ENCODE measurements at regions not wholly inside any gene's neighbourhood (a gene's known extent, or its start where the extent isn't known, plus 50 kb on each side); places are given as distances from the start of the nearest gene placed in this dataset.

GRCh38 chr11:42054351-42054900, 595.0 kb upstream of the LRRC4C start:
- H3K36me3 ChIP-seq (ENCODE audit: control insufficient read depth, low read depth, low read length), result no peaks in the 10 kb centered on the region
- no peaks in the 10 kb centered on the region for H3K27me3 ChIP-seq (ENCODE audit: control insufficient read depth, insufficient read depth, low read length)
- H3K4me3 ChIP-seq (ENCODE audit: low read length), result no peak overlapping the region
- H3K27ac ChIP-seq (ENCODE audit: low read length), result no peak overlapping the region
- no peak overlapping the region for H3K9ac ChIP-seq (ENCODE audit: low read length)
- no peaks in the 10 kb centered on the region for H3K9me3 ChIP-seq (ENCODE audit: control insufficient read depth, low read depth, low read length)
- no peaks in the 10 kb centered on the region for H3K4me1 ChIP-seq (ENCODE audit: control insufficient read depth, low read depth, low read length)

- Histone ChIP-seq H3K27ac (ENCODE audit: low read length) (no peak overlapping the region), H3K4me1 (ENCODE audit: control insufficient read depth, low read depth, low read length) (no peaks in the 10 kb centered on the region), H3K27me3 (ENCODE audit: control insufficient read depth, insufficient read depth, low read length) (no peaks in the 10 kb centered on the region), H3K4me3 (ENCODE audit: low read length) (no peak overlapping the region), H3K36me3 (ENCODE audit: control insufficient read depth, low read depth, low read length) (no peaks in the 10 kb centered on the region), H3K9me3 (ENCODE audit: control insufficient read depth, low read depth, low read length) (no peaks in the 10 kb centered on the region), H3K9ac (ENCODE audit: low read length) (no peak overlapping the region)
Observed at GRCh38 chr11:42055606-42056005, 596.2 kb upstream of the LRRC4C start.

GRCh38 chr11:42058794-42059193, 599.3 kb upstream of the LRRC4C start:
- H3K9ac ChIP-seq (ENCODE audit: low read length), result no peak overlapping the region
- no peaks in the 10 kb centered on the region for H3K27me3 ChIP-seq (ENCODE audit: control insufficient read depth, insufficient read depth, low read length)
- no peaks in the 10 kb centered on the region for H3K9me3 ChIP-seq (ENCODE audit: control insufficient read depth, low read depth, low read length)
- no peak overlapping the region for H3K4me3 ChIP-seq (ENCODE audit: low read length)
- H3K4me1 ChIP-seq (ENCODE audit: control insufficient read depth, low read depth, low read length), result no peaks in the 10 kb centered on the region
- H3K36me3 ChIP-seq (ENCODE audit: control insufficient read depth, low read depth, low read length), result no peaks in the 10 kb centered on the region
- H3K27ac ChIP-seq (ENCODE audit: low read length), result no peak overlapping the region

GRCh38 chr11:42065199-42065598, 605.7 kb upstream of the LRRC4C start:
- Histone ChIP-seq H3K27me3 (ENCODE audit: control insufficient read depth, insufficient read depth, low read length) (no peaks in the 10 kb centered on the region), H3K9ac (ENCODE audit: low read length) (no peak overlapping the region), H3K36me3 (ENCODE audit: control insufficient read depth, low read depth, low read length) (no peaks in the 10 kb centered on the region), H3K4me1 (ENCODE audit: control insufficient read depth, low read depth, low read length) (no peaks in the 10 kb centered on the region), H3K9me3 (ENCODE audit: control insufficient read depth, low read depth, low read length) (no peaks in the 10 kb centered on the region), H3K27ac (ENCODE audit: low read length) (no peak overlapping the region), H3K4me3 (ENCODE audit: low read length) (no peak overlapping the region)

- H3K27me3 ChIP-seq (ENCODE audit: control insufficient read depth, insufficient read depth, low read length), result no peaks in the 10 kb centered on the region
- no peaks in the 10 kb centered on the region for H3K36me3 ChIP-seq (ENCODE audit: control insufficient read depth, low read depth, low read length)
- H3K9me3 ChIP-seq (ENCODE audit: control insufficient read depth, low read depth, low read length), result no peaks in the 10 kb centered on the region
- H3K4me3 ChIP-seq (ENCODE audit: low read length), result no peak overlapping the region
- H3K9ac ChIP-seq (ENCODE audit: low read length), result no peak overlapping the region
- H3K27ac ChIP-seq (ENCODE audit: low read length), result no peak overlapping the region
- H3K4me1 ChIP-seq (ENCODE audit: control insufficient read depth, low read depth, low read length), result no peaks in the 10 kb centered on the region
Observed at GRCh38 chr11:42066113-42066512, 606.7 kb upstream of the LRRC4C start.

GRCh38 chr11:42074306-42074705, 614.9 kb upstream of the LRRC4C start:
- no peak overlapping the region for H3K9ac ChIP-seq (ENCODE audit: low read length)
- H3K4me1 ChIP-seq (ENCODE audit: control insufficient read depth, low read depth, low read length), result no peaks in the 10 kb centered on the region
- no peaks in the 10 kb centered on the region for H3K36me3 ChIP-seq (ENCODE audit: control insufficient read depth, low read depth, low read length)
- H3K4me3 ChIP-seq (ENCODE audit: low read length), result no peak overlapping the region
- no peak overlapping the region for H3K27ac ChIP-seq (ENCODE audit: low read length)
- no peaks in the 10 kb centered on the region for H3K27me3 ChIP-seq (ENCODE audit: control insufficient read depth, insufficient read depth, low read length)
- H3K9me3 ChIP-seq (ENCODE audit: control insufficient read depth, low read depth, low read length), result no peaks in the 10 kb centered on the region

GRCh38 chr11:42075180-42075579, 615.7 kb upstream of the LRRC4C start:
- H3K4me3 ChIP-seq (ENCODE audit: low read length), result no peak overlapping the region
- H3K9me3 ChIP-seq (ENCODE audit: control insufficient read depth, low read depth, low read length), result no peaks in the 10 kb centered on the region
- no peaks in the 10 kb centered on the region for H3K36me3 ChIP-seq (ENCODE audit: control insufficient read depth, low read depth, low read length)
- no peaks in the 10 kb centered on the region for H3K27me3 ChIP-seq (ENCODE audit: control insufficient read depth, insufficient read depth, low read length)
- H3K9ac ChIP-seq (ENCODE audit: low read length), result no peak overlapping the region
- H3K27ac ChIP-seq (ENCODE audit: low read length), result no peak overlapping the region
- H3K4me1 ChIP-seq (ENCODE audit: control insufficient read depth, low read depth, low read length), result no peaks in the 10 kb centered on the region

- Histone ChIP-seq H3K4me1 (ENCODE audit: control insufficient read depth, low read depth, low read length) (no peaks in the 10 kb centered on the region), H3K27ac (ENCODE audit: low read length) (no peak overlapping the region), H3K36me3 (ENCODE audit: control insufficient read depth, low read depth, low read length) (no peaks in the 10 kb centered on the region), H3K9me3 (ENCODE audit: control insufficient read depth, low read depth, low read length) (no peaks in the 10 kb centered on the region), H3K4me3 (ENCODE audit: low read length) (no peak overlapping the region), H3K9ac (ENCODE audit: low read length) (no peak overlapping the region), H3K27me3 (ENCODE audit: control insufficient read depth, insufficient read depth, low read length) (no peaks in the 10 kb centered on the region)
Observed at GRCh38 chr11:42077794-42078193, 618.3 kb upstream of the LRRC4C start.

- H3K9me3 ChIP-seq (ENCODE audit: control insufficient read depth, low read depth, low read length), result no peaks in the 10 kb centered on the region
- no peak overlapping the region for H3K9ac ChIP-seq (ENCODE audit: low read length)
- no peaks in the 10 kb centered on the region for H3K27me3 ChIP-seq (ENCODE audit: control insufficient read depth, insufficient read depth, low read length)
- no peaks in the 10 kb centered on the region for H3K36me3 ChIP-seq (ENCODE audit: control insufficient read depth, low read depth, low read length)
- H3K4me3 ChIP-seq (ENCODE audit: low read length), result no peak overlapping the region
- H3K27ac ChIP-seq (ENCODE audit: low read length), result no peak overlapping the region
- H3K4me1 ChIP-seq (ENCODE audit: control insufficient read depth, low read depth, low read length), result no peaks in the 10 kb centered on the region
Observed at GRCh38 chr11:42085736-42086135, 626.3 kb upstream of the LRRC4C start.

GRCh38 chr11:42093541-42093940, 634.1 kb upstream of the LRRC4C start:
- Histone ChIP-seq H3K4me1 (ENCODE audit: control insufficient read depth, low read depth, low read length) (peaks cover 5% of the 10 kb centered on the region), H3K9me3 (ENCODE audit: control insufficient read depth, low read depth, low read length) (no peaks in the 10 kb centered on the region), H3K9ac (ENCODE audit: low read length) (no peak overlapping the region), H3K4me3 (ENCODE audit: low read length) (no peak overlapping the region), H3K27me3 (ENCODE audit: control insufficient read depth, insufficient read depth, low read length) (no peaks in the 10 kb centered on the region), H3K36me3 (ENCODE audit: control insufficient read depth, low read depth, low read length) (no peaks in the 10 kb centered on the region), H3K27ac (ENCODE audit: low read length) (no peak overlapping the region)

GRCh38 chr11:42098075-42098474, 638.6 kb upstream of the LRRC4C start:
- Histone ChIP-seq H3K9ac (ENCODE audit: low read length) (no peak overlapping the region), H3K36me3 (ENCODE audit: control insufficient read depth, low read depth, low read length) (no peaks in the 10 kb centered on the region), H3K9me3 (ENCODE audit: control insufficient read depth, low read depth, low read length) (no peaks in the 10 kb centered on the region), H3K4me3 (ENCODE audit: low read length) (no peak overlapping the region), H3K4me1 (ENCODE audit: control insufficient read depth, low read depth, low read length) (peaks cover 5% of the 10 kb centered on the region), H3K27me3 (ENCODE audit: control insufficient read depth, insufficient read depth, low read length) (no peaks in the 10 kb centered on the region), H3K27ac (ENCODE audit: low read length) (no peak overlapping the region)

- H3K9me3 ChIP-seq (ENCODE audit: control insufficient read depth, low read depth, low read length), result no peaks in the 10 kb centered on the region
- no peak overlapping the region for H3K27ac ChIP-seq (ENCODE audit: low read length)
- H3K9ac ChIP-seq (ENCODE audit: low read length), result no peak overlapping the region
- H3K27me3 ChIP-seq (ENCODE audit: control insufficient read depth, insufficient read depth, low read length), result no peaks in the 10 kb centered on the region
- H3K4me1 ChIP-seq (ENCODE audit: control insufficient read depth, low read depth, low read length), result no peaks in the 10 kb centered on the region
- no peak overlapping the region for H3K4me3 ChIP-seq (ENCODE audit: low read length)
- H3K36me3 ChIP-seq (ENCODE audit: control insufficient read depth, low read depth, low read length), result no peaks in the 10 kb centered on the region
Observed at GRCh38 chr11:42112866-42113265, 653.4 kb upstream of the LRRC4C start.
